Cardiac fibroblast (primary cell): ENCODE measurements at regions not wholly inside any gene's neighbourhood (a gene's known extent, or its start where the extent isn't known, plus 50 kb on each side); places are given as distances from the start of the nearest gene placed in this dataset.
A peak's percentile ranks its signal among the peaks of the same experiment; 100 is the strongest.

Experiments
- DNase-seq, 2 donors: peaks; one replicate each; pipeline versions ENCODE4 v3.0.0 to v3.0.0-alpha.2; 2010; ENCODE audit warnings: low read depth in 2 of 2
- H3K4me3 ChIP-seq, 2 donors: replicated peaks in 1 of 2; 1 replicate in 1 of 2; 2 replicates in 1 of 2; pipeline ENCODE4 v1.5.1; 2011; ENCODE audit warnings: low read depth in 2 of 2, low read length in 2 of 2, mild to moderate bottlenecking in 2 of 2, moderate library complexity in 1 of 2
- TF ChIP-seq, protein P1 (sequence below): IDR thresholded peaks from one replicate; pipeline ENCODE4 v1.5.1; 2011; ENCODE audit warnings: low read depth, mild to moderate bottlenecking, low read length, inconsistent platforms

DNA sequence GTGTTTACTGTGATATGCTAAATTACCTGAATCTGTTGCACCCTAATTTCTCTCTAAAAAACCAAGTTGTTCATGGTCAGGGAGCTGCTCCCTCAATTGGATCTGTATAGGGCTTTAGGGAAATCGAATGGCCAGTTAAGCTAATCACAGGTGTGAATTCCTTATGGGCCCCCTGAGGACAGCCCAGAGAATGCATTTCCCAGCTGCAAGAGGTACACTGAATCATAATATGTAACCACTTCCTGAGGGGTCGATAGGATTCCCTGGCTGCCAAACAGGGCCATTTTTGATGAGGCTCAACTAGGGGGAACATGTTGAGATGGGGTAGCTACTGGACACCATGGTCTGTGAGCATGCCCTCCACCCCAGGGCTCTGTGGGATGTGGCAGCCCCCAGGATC lies 478.6 kb downstream of the CCDC171 start:
- TF ChIP-seq, protein P1, sequence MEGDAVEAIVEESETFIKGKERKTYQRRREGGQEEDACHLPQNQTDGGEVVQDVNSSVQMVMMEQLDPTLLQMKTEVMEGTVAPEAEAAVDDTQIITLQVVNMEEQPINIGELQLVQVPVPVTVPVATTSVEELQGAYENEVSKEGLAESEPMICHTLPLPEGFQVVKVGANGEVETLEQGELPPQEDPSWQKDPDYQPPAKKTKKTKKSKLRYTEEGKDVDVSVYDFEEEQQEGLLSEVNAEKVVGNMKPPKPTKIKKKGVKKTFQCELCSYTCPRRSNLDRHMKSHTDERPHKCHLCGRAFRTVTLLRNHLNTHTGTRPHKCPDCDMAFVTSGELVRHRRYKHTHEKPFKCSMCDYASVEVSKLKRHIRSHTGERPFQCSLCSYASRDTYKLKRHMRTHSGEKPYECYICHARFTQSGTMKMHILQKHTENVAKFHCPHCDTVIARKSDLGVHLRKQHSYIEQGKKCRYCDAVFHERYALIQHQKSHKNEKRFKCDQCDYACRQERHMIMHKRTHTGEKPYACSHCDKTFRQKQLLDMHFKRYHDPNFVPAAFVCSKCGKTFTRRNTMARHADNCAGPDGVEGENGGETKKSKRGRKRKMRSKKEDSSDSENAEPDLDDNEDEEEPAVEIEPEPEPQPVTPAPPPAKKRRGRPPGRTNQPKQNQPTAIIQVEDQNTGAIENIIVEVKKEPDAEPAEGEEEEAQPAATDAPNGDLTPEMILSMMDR = no peak
- no peak for DNase-seq
- no peak overlapping the region for H3K4me3 ChIP-seq

GRCh38 chr9:16031971-16032370 lies 479.1 kb downstream of the CCDC171 start:
- DNase-seq = peak in 1 of 2 donors; percentile 20
- H3K4me3 ChIP-seq = no peak overlapping the region
- TF ChIP-seq, protein P1 = no peak

DNA sequence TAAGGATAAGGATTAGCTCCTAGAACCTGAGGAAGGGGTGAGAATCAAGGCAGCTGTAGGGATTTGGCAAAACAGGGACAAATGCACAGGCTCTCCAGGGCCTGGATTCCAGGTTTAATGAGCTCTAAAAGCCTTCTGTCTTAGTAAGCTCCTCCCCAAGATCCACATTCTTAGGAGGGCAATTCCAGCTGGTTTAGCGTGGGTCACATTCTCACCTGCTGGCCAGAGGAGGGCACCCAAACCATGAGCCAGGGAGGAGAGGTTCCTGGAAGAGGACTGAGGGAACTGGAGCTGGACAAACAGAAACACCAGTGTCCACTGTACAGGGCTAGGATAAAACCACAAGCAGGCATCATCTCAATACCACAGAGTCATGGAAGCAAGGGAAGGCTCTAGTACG lies 480.0 kb downstream of the CCDC171 start:
- peak; percentile 41 to 46 for DNase-seq
- H3K4me3 ChIP-seq = no peak overlapping the region
- TF ChIP-seq, protein P1 = peak; percentile 9

DNA sequence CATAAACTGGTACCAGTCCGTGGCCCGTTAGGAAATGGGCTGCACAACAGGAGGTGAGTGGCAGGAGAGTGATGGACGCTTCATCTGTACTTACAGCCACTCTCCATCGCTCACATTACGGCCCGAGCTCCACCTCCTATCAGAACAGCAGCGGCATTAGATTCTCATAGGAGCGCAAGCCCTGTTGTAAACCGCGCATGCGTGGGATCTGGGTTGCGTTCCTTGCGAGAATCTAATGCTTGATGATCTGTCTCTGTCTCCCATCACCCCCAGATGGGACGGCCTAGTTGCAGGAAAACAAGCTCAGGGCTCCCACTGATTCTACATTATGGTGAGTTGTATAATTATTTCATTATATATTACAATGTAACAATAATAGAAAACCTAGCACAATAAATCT lies 480.4 kb downstream of the CCDC171 start:
- H3K4me3 ChIP-seq = no peak overlapping the region
- TF ChIP-seq, protein P1 = no peak
- DNase-seq = no peak

DNA sequence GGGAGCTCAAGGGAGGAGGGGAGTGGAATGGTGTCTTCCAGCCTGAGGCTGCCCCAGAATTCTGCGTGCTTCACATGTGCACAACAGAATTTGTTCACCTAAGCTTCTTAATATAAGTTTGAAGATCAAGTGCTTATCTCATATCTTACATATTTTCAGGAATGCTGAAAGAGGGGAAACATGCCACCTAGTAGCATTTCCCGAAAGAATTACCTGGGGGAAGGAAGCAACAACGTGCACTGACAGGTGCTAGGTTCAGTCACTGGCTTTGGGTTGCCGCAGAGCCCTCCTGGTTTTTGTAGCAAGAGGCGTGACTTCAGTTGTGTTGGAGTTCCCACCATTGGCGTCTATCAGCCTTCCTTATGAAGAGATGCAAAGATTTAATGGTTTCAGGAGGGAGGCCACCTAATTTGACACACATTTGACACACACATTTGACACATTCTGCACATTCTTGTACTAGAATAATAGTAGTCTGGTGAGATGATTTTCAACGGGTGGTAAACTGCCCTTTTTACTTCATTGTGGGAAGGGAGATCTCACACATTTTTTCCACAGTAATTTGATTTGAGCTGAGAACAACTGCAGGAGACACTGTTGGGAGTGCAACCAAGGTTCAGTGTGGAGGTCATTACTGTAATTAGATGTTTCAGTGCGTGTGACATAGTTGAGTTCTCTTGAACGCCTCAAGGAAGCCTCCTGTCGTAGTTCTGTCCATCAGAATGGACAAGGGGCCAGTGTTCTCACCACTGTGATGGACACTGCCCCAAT lies 481.3 kb downstream of the CCDC171 start:
- TF ChIP-seq, protein P1 = no peak
- no peak overlapping the region for H3K4me3 ChIP-seq
- DNase-seq = no peak

GRCh38 chr9:16039218-16039987 lies 486.6 kb downstream of the CCDC171 start:
- H3K4me3 ChIP-seq = no peak overlapping the region
- DNase-seq = peak in 1 of 2 donors; percentile 32
- TF ChIP-seq, protein P1 = no peak
